Sigmoid colon (tissue), 4 donors: ENCODE measurements at regions not wholly inside any gene's neighbourhood (a gene's known extent, or its start where the extent isn't known, plus 50 kb on each side); places are given as distances from the start of the nearest gene placed in this dataset.

ENCODE experiments used
- EP300 ChIP-seq, 4 donors: sonication (generic); formaldehyde crosslinking; IDR thresholded peaks; one replicate each; pipeline ENCODE4 v1.6.1; 2017; ENCODE audit warnings: antibody characterized with exemption in 4 of 4
- TF ChIP-seq, protein P1 (sequence below), 4 experiments: fragments of 450-650 bp in 3 of 4; fragments of 200-600 bp in 1 of 4; IDR thresholded peaks; one replicate each; pipeline ENCODE4 v1.5.1; 2016 to 2019; ENCODE audit warnings: antibody characterized with exemption in 4 of 4, mild to moderate bottlenecking in 3 of 4, moderate library complexity in 2 of 4

DNA sequence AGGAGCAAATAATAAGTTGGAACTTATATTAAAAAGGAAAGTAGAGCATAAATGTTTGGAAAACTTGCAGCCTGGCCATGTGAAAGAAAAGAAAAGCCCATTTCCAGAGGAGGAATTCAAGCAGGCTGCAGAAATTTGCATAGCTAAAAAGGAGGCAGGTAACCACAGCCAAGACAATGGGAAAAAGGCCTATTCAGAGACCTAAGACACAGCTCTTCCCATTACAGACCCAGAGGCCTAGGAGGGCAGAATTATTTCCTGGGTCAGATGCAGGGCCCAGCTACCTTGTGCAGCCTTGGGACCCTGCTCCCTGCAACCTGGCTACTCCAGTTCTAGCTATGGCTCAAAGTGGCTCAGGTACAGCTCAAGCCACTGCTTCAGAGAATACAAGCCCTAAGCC, 234.6 kb upstream of the BCHE start:
- TF ChIP-seq, protein P1, sequence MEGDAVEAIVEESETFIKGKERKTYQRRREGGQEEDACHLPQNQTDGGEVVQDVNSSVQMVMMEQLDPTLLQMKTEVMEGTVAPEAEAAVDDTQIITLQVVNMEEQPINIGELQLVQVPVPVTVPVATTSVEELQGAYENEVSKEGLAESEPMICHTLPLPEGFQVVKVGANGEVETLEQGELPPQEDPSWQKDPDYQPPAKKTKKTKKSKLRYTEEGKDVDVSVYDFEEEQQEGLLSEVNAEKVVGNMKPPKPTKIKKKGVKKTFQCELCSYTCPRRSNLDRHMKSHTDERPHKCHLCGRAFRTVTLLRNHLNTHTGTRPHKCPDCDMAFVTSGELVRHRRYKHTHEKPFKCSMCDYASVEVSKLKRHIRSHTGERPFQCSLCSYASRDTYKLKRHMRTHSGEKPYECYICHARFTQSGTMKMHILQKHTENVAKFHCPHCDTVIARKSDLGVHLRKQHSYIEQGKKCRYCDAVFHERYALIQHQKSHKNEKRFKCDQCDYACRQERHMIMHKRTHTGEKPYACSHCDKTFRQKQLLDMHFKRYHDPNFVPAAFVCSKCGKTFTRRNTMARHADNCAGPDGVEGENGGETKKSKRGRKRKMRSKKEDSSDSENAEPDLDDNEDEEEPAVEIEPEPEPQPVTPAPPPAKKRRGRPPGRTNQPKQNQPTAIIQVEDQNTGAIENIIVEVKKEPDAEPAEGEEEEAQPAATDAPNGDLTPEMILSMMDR (IDR thresholded peaks at IDR 0.05): no peak
- no peak for TF ChIP-seq EP300 (IDR thresholded peaks at IDR 0.05)
